ENCODE measurements at regions not wholly inside any gene's neighbourhood (a gene's known extent, or its start where the extent isn't known, plus 50 kb on each side); places are given as distances from the start of the nearest gene placed in this dataset.

DNA sequence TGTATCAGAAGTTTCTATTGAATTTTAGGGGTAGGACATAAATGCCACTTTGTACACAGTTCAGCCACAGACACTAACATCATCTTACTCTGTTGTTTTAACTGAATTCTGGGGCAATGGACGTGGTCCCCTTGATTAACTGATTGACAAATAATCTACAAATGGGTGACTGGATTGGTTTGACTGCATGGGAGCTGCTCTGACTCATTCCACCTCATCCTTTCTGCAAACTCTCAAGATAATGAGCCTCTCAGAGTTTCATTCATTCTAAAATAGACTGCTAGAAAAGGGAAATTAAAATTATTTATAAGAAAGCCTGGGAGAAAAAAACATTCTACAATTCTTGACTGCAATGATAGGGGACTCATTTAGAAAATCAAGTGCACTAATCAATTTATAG lies 570.4 kb upstream of the SEL1L start:
- no peak for DNase-seq
- H3K4me3 ChIP-seq = no peak overlapping the region
- WGBS, 2 donors (ENCODE audit: low coverage in 1 of 2) = 0 to 15% methylated on average over 1 of the region's 1 CpG
- no peaks in the 10 kb centered on the region for H3K27me3 ChIP-seq
- TF ChIP-seq POLR2AphosphoS5 (IDR thresholded peaks at IDR 0.05) = no peak
- TF ChIP-seq, protein P1, sequence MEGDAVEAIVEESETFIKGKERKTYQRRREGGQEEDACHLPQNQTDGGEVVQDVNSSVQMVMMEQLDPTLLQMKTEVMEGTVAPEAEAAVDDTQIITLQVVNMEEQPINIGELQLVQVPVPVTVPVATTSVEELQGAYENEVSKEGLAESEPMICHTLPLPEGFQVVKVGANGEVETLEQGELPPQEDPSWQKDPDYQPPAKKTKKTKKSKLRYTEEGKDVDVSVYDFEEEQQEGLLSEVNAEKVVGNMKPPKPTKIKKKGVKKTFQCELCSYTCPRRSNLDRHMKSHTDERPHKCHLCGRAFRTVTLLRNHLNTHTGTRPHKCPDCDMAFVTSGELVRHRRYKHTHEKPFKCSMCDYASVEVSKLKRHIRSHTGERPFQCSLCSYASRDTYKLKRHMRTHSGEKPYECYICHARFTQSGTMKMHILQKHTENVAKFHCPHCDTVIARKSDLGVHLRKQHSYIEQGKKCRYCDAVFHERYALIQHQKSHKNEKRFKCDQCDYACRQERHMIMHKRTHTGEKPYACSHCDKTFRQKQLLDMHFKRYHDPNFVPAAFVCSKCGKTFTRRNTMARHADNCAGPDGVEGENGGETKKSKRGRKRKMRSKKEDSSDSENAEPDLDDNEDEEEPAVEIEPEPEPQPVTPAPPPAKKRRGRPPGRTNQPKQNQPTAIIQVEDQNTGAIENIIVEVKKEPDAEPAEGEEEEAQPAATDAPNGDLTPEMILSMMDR (IDR thresholded peaks at IDR 0.05) = no peak
- no peaks in the 10 kb centered on the region for H3K4me1 ChIP-seq
- in situ Hi-C loops (cut with MboI; ENCODE audit: low pct_ligation_motif_present in 1 of 4, low pct_unique_long_range_greater_than_20kb in 1 of 4, low sequenced_read_pairs in 3 of 4) (no loop called here), intact Hi-C loops (cut with DNase I; ENCODE audit: low total_unique reads) (no loop called here)
- no peaks in the 10 kb centered on the region for H3K36me3 ChIP-seq
- no peak overlapping the region for H3K27ac ChIP-seq
- H3K9me3 ChIP-seq = no peaks in the 10 kb centered on the region

DNA sequence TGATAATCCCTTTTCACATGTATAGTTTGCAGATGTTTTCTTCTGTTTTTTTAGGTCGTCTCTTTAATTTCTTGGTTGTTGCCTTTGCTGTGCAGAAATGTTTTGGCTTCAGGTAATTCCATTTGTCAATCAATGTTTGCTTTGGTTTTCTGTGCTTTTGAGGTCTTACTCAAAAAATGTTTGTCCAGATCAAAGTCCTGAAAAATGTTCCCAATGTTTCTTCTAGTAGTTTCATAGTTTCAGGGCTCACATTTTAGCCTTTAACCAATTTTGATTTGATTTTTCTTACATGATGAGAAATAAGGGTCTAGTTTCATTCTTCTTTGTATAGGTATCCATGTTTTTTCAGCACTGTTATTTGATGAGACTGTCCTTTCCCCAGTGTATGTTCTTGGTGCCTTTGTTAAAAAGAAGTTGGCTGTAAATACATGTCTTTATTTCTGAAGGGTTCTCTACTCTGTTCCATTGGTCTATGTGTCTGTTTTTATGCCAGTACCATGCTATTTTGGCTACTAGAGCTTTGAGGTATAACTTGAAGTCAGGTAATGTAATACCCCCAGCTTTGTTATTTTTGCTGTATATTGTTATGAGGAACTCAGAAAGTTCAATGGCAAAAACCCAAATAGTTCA lies 578.7 kb upstream of the SEL1L start:
- intact Hi-C loops (cut with DNase I; ENCODE audit: low total_unique reads) = no loop called here
- no peaks in the 10 kb centered on the region for H3K36me3 ChIP-seq
- H3K27ac ChIP-seq = no peak overlapping the region
- H3K4me3 ChIP-seq = no peak overlapping the region
- 18 to 45% methylated on average over 1 of the region's 1 CpG for WGBS, 2 donors (ENCODE audit: low coverage in 1 of 2)
- TF ChIP-seq EP300 (IDR thresholded peaks at IDR 0.05; ENCODE audit: low read depth) (no peak), POLR2A (IDR thresholded peaks at IDR 0.05) (no peak), POLR2AphosphoS5 (IDR thresholded peaks at IDR 0.05) (no peak)
- TF ChIP-seq, protein P1 (IDR thresholded peaks at IDR 0.05) = no peak
- no peaks in the 10 kb centered on the region for H3K27me3 ChIP-seq
- H3K9me3 ChIP-seq = no peaks in the 10 kb centered on the region
- no peaks in the 10 kb centered on the region for H3K4me1 ChIP-seq
- no peak for DNase-seq
- in situ Hi-C loops (cut with MboI; ENCODE audit: low pct_ligation_motif_present in 1 of 4, low pct_unique_long_range_greater_than_20kb in 1 of 4, low sequenced_read_pairs in 3 of 4) = no loop called here

DNA sequence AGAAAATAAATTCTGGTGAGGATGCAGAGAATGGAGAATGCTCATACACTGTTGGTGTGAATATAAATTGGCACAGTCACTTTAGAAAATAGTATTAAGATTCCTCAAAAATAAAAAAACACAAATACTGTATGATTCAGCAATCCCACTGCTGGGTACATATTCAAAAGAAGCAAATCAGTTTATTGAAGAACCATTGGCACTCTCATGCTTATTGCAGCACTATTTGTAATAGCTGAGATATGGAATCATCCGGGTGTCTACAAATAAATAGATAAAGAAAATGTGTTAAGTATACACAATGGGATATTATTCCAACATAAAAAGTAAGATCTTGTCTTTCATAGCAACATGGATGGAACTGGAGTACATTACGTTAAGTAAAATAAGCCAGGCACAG lies 579.4 kb upstream of the SEL1L start:
- Histone ChIP-seq H3K27me3 (no peaks in the 10 kb centered on the region), H3K36me3 (no peaks in the 10 kb centered on the region)
- in situ Hi-C loops (cut with MboI; ENCODE audit: low pct_ligation_motif_present in 1 of 4, low pct_unique_long_range_greater_than_20kb in 1 of 4, low sequenced_read_pairs in 3 of 4) = no loop called here

DNA sequence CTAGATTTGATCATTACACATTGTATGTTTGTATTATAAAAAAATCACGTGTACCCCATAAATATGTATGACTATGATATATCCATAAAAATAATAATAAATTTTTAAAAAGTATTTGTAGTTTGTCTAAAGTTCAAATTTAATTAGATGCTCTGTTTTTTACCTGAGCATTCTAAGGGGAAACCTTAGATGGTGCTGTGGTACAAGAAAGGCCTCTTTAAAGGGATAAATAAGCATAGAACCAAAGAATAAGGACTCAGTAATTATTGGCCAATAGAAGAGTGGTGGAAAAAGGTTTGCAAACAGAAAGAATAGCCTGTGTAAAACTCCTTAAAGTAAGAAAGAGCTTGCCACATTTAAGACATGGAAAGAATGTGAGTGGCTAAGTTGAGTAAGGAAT lies 580.1 kb upstream of the SEL1L start:
- no peak overlapping the region for H3K27ac ChIP-seq

More for the DNA sequence above, 579.4 kb upstream of the SEL1L start:
- no peaks in the 10 kb centered on the region for H3K4me1 ChIP-seq
- no peak for DNase-seq
- intact Hi-C loops (cut with DNase I; ENCODE audit: low total_unique reads) = no loop called here
- 73 to 81% methylated on average over 2 of the region's 2 CpGs for WGBS, 2 donors (ENCODE audit: low coverage in 1 of 2)
- H3K9me3 ChIP-seq = no peaks in the 10 kb centered on the region
- H3K4me3 ChIP-seq = no peak overlapping the region
- H3K27ac ChIP-seq = no peak overlapping the region
- TF ChIP-seq POLR2A (IDR thresholded peaks at IDR 0.05) (no peak), POLR2AphosphoS5 (IDR thresholded peaks at IDR 0.05) (no peak), EP300 (IDR thresholded peaks at IDR 0.05; ENCODE audit: low read depth) (no peak)
- TF ChIP-seq, protein P1 (IDR thresholded peaks at IDR 0.05) = no peak

More for the DNA sequence above, 580.1 kb upstream of the SEL1L start:
- Histone ChIP-seq H3K9me3 (no peaks in the 10 kb centered on the region), H3K4me1 (no peaks in the 10 kb centered on the region), H3K27me3 (no peaks in the 10 kb centered on the region), H3K36me3 (no peaks in the 10 kb centered on the region), H3K4me3 (no peak overlapping the region)
- in situ Hi-C loops (cut with MboI; ENCODE audit: low pct_ligation_motif_present in 1 of 4, low pct_unique_long_range_greater_than_20kb in 1 of 4, low sequenced_read_pairs in 3 of 4) (no loop called here), intact Hi-C loops (cut with DNase I; ENCODE audit: low total_unique reads) (no loop called here)
- TF ChIP-seq EP300 (IDR thresholded peaks at IDR 0.05; ENCODE audit: low read depth) = no peak
- TF ChIP-seq POLR2A (IDR thresholded peaks at IDR 0.05) = no peak
- TF ChIP-seq, protein P1 (IDR thresholded peaks at IDR 0.05) = no peak
- no peak for TF ChIP-seq POLR2AphosphoS5 (IDR thresholded peaks at IDR 0.05)
- 55 to 57% methylated on average over 1 of the region's 1 CpG for WGBS, 2 donors (ENCODE audit: low coverage in 1 of 2)
- no peak for DNase-seq

Data from transverse colon (tissue), 4 donors.